CD4-positive, alpha-beta T cell (primary cell): ENCODE measurements at regions not wholly inside any gene's neighbourhood (a gene's known extent, or its start where the extent isn't known, plus 50 kb on each side); places are given as distances from the start of the nearest gene placed in this dataset.

Experiments used
- ATAC-seq: fragments of 200-7000 bp; cut with Tn5 transposase; one replicate; pipeline ENCODE4 v1.10.0; 2022; ENCODE audit warnings: mild to moderate bottlenecking; ENCODE audit not compliant: poor library complexity
- CTCF ChIA-PET: fragments of 350-600 bp; sonication (Branson Sonifier 250); formaldehyde crosslinking; loops from one replicate; lab custom pipeline; 2021; ENCODE audit warnings: antibody characterized with exemption, inconsistent platforms; lab: Charles Lee
- POLR2A ChIA-PET: fragments of 350-600 bp; sonication (Branson Sonifier 250); formaldehyde crosslinking; loops from one replicate; lab custom pipeline; 2021; ENCODE audit warnings: antibody characterized with exemption, inconsistent platforms; lab: Charles Lee
- DNase-seq, 14 experiments: peaks; one replicate each; pipeline ENCODE4 v3.0.0-alpha.2; 2013 to 2020; ENCODE audit warnings: mixed read lengths in 2 of 14
- H3K27ac ChIP-seq, 2 donors: one replicate each; pipeline versions ENCODE4 v1.5.1 to v1.7.0; 2013; ENCODE audit warnings: low read length in 2 of 2, low read depth in 1 of 2, mild to moderate bottlenecking in 1 of 2
- H3K27me3 ChIP-seq, 2 experiments: 1 replicate in 1 of 2; 2 replicates in 1 of 2; pipeline versions ENCODE4 v1.6.1 to v1.7.0; 2013; ENCODE audit warnings: low read length in 2 of 2, control low read depth in 1 of 2, mild to moderate bottlenecking in 1 of 2, moderate library complexity in 1 of 2; ENCODE audit not compliant: insufficient read depth in 2 of 2, control insufficient read depth in 1 of 2
- H3K36me3 ChIP-seq: one replicate; pipeline ENCODE4 v1.6.1; 2013; ENCODE audit warnings: low read length, control low read depth; ENCODE audit not compliant: insufficient read depth
- H3K4me1 ChIP-seq: one replicate; pipeline ENCODE4 v1.6.1; 2013; ENCODE audit warnings: low read length, control low read depth; ENCODE audit not compliant: insufficient read depth
- H3K4me3 ChIP-seq: one replicate; pipeline ENCODE4 v1.5.1; 2013; ENCODE audit warnings: mild to moderate bottlenecking, low read length, moderate library complexity
- H3K9me3 ChIP-seq, 2 experiments: 1 replicate in 1 of 2; 2 replicates in 1 of 2; pipeline versions ENCODE4 v1.6.1 to v1.7.0; 2013; ENCODE audit warnings: low read length in 2 of 2, mild to moderate bottlenecking in 2 of 2, control low read depth in 1 of 2, moderate library complexity in 1 of 2; ENCODE audit not compliant: control insufficient read depth in 1 of 2, insufficient read depth in 1 of 2
- H3K27ac Mint-ChIP-seq: one replicate; pipeline ENCODE4 v1.8.0; 2020; ENCODE audit warnings: mixed read lengths
- H3K27me3 Mint-ChIP-seq: one replicate; pipeline ENCODE4 v1.8.0; 2021; ENCODE audit warnings: mixed read lengths
- H3K36me3 Mint-ChIP-seq: one replicate; pipeline ENCODE4 v1.8.0; 2021; ENCODE audit warnings: low read depth, mixed read lengths
- H3K4me1 Mint-ChIP-seq: one replicate; pipeline ENCODE4 v1.8.0; 2021; ENCODE audit warnings: low read depth, mixed read lengths
- H3K4me3 Mint-ChIP-seq: one replicate; pipeline ENCODE4 v1.8.0; 2020; ENCODE audit warnings: mild to moderate bottlenecking, mixed read lengths
- H3K9me3 Mint-ChIP-seq: one replicate; pipeline ENCODE4 v1.8.0; 2020; ENCODE audit warnings: mixed read lengths
- CTCF ChIP-seq: fragments of 200-600 bp; IDR thresholded peaks from one replicate; pipeline ENCODE4 v1.8.0; 2022; ENCODE audit warnings: antibody characterized with exemption, mild to moderate bottlenecking
- intact Hi-C, 2 experiments: fragments of 100-400 bp; cut with DNase I in 1 of 2; cut with micrococcal nuclease in 1 of 2; formaldehyde crosslinking; loops; one replicate each; pipeline versions ENCODE4 v1.15.1 to v1.9.0; 2023 to 2025; cut with DNase I, micrococcal nuclease

DNA sequence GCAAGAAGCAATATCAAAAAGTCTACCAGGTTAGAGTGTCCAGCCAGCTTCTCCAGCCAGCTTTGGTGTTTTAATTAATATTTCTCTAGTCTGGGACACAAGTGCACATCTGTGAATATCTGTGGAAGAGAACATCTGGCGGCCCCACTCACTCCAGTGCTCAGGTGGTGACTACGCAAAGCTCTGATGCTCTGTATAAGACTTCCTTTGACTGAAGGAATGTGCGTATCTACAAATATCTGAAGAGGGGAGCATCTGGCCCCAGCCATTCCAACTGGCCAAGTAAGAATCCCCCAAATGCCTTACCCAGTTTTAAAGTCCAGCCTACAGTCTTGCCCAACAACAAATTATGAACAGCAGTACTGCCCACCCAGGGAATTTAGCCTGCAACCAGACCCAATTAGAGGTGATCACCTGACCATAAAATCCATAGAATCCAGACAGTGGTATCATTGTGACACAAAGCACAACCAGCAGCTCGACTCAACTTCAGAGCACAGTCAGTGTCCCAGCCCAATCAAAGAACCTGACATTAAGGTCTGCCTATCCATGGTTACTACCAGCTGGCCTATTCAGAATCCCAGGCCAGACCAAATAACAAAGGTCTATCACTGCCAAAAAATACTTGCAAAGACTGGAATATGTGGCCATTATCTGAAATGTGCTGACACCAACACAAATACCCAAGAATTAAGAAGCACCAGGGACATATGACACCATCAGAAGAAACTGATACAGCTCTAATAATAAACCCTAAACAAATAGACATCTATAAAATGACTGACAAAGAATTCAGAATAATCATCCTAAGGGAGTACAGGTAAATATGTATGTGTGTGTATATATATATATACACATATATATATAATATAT lies 76.1 kb upstream of the MANEA start:
- Mint-ChIP-seq H3K9me3 (peaks cover 7% of the 10 kb centered on the region), H3K36me3 (no peaks in the 10 kb centered on the region), H3K4me1 (no peaks in the 10 kb centered on the region), H3K4me3 (no peak overlapping the region), H3K27me3 (no peaks in the 10 kb centered on the region), H3K27ac (no peak overlapping the region)
- TF ChIP-seq CTCF, result no peak
- Histone ChIP-seq H3K4me1 (no peaks in the 10 kb centered on the region), H3K9me3 (peaks cover 7 to 12% of the 10 kb centered on the region in 2 experiments), H3K27me3 (no peaks in the 10 kb centered on the region), H3K36me3 (no peaks in the 10 kb centered on the region), H3K4me3 (no peak overlapping the region), H3K27ac (no peak overlapping the region)
- ATAC-seq (no peak), DNase-seq (no peak)
- intact Hi-C loops, result no loop called here
- ChIA-PET CTCF (no interaction called here), POLR2A (no interaction called here)

- Mint-ChIP-seq H3K4me1 (no peaks in the 10 kb centered on the region), H3K27me3 (no peaks in the 10 kb centered on the region), H3K36me3 (no peaks in the 10 kb centered on the region), H3K4me3 (no peak overlapping the region), H3K27ac (no peak overlapping the region), H3K9me3 (peaks cover 7% of the 10 kb centered on the region)
- no peaks in the 10 kb centered on the region for H3K27me3 ChIP-seq
- H3K9me3 ChIP-seq, result peaks cover 0 to 7% of the 10 kb centered on the region in 2 experiments
- DNase-seq (no peak), ATAC-seq (no peak)
- TF ChIP-seq CTCF, result no peak
- H3K4me1 ChIP-seq, result no peaks in the 10 kb centered on the region
- intact Hi-C loops, result no loop called here
- ChIA-PET POLR2A (no interaction called here), CTCF (no interaction called here)
- H3K27ac ChIP-seq, result no peak overlapping the region
- no peak overlapping the region for H3K4me3 ChIP-seq
- H3K36me3 ChIP-seq, result no peaks in the 10 kb centered on the region
Observed at GRCh38 chr6:95503568-95503967, 73.8 kb upstream of the MANEA start.

GRCh38 chr6:95511404-95511803 lies 65.9 kb upstream of the MANEA start:
- ChIA-PET CTCF (no interaction called here), POLR2A (no interaction called here)
- no peaks in the 10 kb centered on the region for H3K9me3 ChIP-seq
- no peak overlapping the region for H3K4me3 Mint-ChIP-seq
- no peak for TF ChIP-seq CTCF
- H3K9me3 Mint-ChIP-seq, result no peaks in the 10 kb centered on the region
- no peak for DNase-seq
- ATAC-seq, result no peak
- no peak overlapping the region for H3K27ac ChIP-seq
- peaks cover 17% of the 10 kb centered on the region for H3K27me3 Mint-ChIP-seq
- H3K4me1 ChIP-seq, result no peaks in the 10 kb centered on the region
- intact Hi-C loops, result no loop called here
- no peaks in the 10 kb centered on the region for H3K27me3 ChIP-seq
- no peaks in the 10 kb centered on the region for H3K36me3 ChIP-seq
- H3K4me3 ChIP-seq, result no peak overlapping the region
- no peaks in the 10 kb centered on the region for H3K4me1 Mint-ChIP-seq
- H3K36me3 Mint-ChIP-seq, result no peaks in the 10 kb centered on the region
- H3K27ac Mint-ChIP-seq, result no peak overlapping the region
